ENCODE measurements at regions not wholly inside any gene's neighbourhood (a gene's known extent, or its start where the extent isn't known, plus 50 kb on each side); places are given as distances from the start of the nearest gene placed in this dataset.
"Not testable (repeated sequence)": the region's sequence is repeated elsewhere in the genome, so short reads cannot be mapped to it uniquely, and the experiment has no call there.

DNA sequence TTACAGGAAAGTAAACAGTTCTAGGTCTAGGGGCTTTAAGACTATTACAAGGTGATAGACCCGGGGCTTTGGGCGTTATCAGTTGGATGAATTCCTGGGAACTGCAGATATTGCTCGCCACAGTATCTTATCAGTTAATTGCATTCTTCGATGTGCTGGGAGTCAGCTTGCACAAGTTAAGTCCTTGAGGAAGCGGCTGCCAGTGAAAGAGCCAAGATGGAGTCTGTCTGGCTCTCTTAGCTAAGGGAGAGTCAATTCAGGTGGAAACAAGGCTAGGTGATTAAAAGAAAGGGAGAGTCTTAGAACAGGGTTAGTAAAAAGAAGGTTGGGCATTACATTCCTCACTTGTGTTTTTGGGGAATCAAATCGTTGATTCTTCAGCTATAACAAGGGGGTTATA lies 130.6 kb upstream of the ZNF195 start:
- H3K4me1 ChIP-seq (ENCODE audit: insufficient read depth, low read length); ATAC-seq; H3K4me3 ChIP-seq (replicated peaks in 1 of 3; ENCODE audit: insufficient read depth in 1 of 3, low read depth in 2 of 3, low read length in 3 of 3); H3K27ac ChIP-seq (ENCODE audit: extremely low read length, insufficient read depth, low read length); DNase-seq (ENCODE audit: low spot score); H3K9ac ChIP-seq (ENCODE audit: insufficient read depth, low read depth, low read length); in situ Hi-C loops (cut with HindIII; ENCODE audit: extremely low pct_ligation_motif_present, low pct_unique_long_range_greater_than_20kb); CTCF ChIA-PET (ENCODE audit: low intra/inter-chr PET ratio, low total read pairs); H2AFZ ChIP-seq (ENCODE audit: low read length); H3K9me3 ChIP-seq (ENCODE audit: low read length); H4K20me1 ChIP-seq (ENCODE audit: insufficient read depth, low read length); H3K79me2 ChIP-seq (ENCODE audit: insufficient read depth, low read length); H3K36me3 ChIP-seq (replicated peaks in 1 of 2; ENCODE audit: control insufficient read depth in 1 of 2, insufficient read depth in 2 of 2, low read length in 2 of 2); H3K27me3 ChIP-seq (ENCODE audit: control insufficient read depth in 1 of 2, insufficient read depth in 2 of 2, low read length in 2 of 2); intact Hi-C loops (cut with micrococcal nuclease; ENCODE audit: unreplicated experiment); BruUV-seq (replicated peaks); POLR2A ChIA-PET; FAIRE-seq; H3K4me2 ChIP-seq (ENCODE audit: low read depth, low read length): not testable (repeated sequence)
- 13% methylated on average over 6 of the region's 6 CpGs for WGBS (ENCODE audit: low lambda C conversion rate)

DNA sequence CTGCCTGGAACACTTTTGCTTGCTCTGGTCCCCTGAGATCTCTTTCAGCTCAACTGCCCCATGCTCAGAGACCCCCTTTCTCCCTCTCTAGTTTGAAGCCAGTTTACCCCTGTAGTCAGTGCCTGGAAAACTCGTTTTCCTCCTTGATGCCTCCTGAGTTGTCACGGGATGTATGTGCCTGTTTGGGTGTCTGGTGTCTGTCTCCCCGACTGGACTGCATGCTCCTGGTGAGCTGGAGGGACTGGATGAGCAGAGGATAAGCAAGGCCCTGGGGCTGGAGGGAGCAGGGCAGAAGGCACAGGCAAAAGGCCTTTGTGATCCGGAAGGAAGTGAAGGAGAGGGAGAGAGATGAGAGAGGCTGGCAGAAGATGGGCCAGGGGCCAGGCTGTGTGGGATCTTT lies 120.3 kb upstream of the ZNF195 start:
- FAIRE-seq; DNase-seq (ENCODE audit: low spot score); H3K36me3 ChIP-seq (replicated peaks in 1 of 2; ENCODE audit: control insufficient read depth in 1 of 2, insufficient read depth in 2 of 2, low read length in 2 of 2); H3K4me2 ChIP-seq (ENCODE audit: low read depth, low read length); BruUV-seq (replicated peaks); H3K4me3 ChIP-seq (replicated peaks in 1 of 3; ENCODE audit: insufficient read depth in 1 of 3, low read depth in 2 of 3, low read length in 3 of 3); intact Hi-C loops (cut with micrococcal nuclease; ENCODE audit: unreplicated experiment); H4K20me1 ChIP-seq (ENCODE audit: insufficient read depth, low read length); H3K79me2 ChIP-seq (ENCODE audit: insufficient read depth, low read length); H3K27me3 ChIP-seq (ENCODE audit: control insufficient read depth in 1 of 2, insufficient read depth in 2 of 2, low read length in 2 of 2); ATAC-seq; CTCF ChIA-PET (ENCODE audit: low intra/inter-chr PET ratio, low total read pairs); H3K4me1 ChIP-seq (ENCODE audit: insufficient read depth, low read length); H3K27ac ChIP-seq (ENCODE audit: extremely low read length, insufficient read depth, low read length); in situ Hi-C loops (cut with HindIII; ENCODE audit: extremely low pct_ligation_motif_present, low pct_unique_long_range_greater_than_20kb); H2AFZ ChIP-seq (ENCODE audit: low read length); POLR2A ChIA-PET; H3K9ac ChIP-seq (ENCODE audit: insufficient read depth, low read depth, low read length); H3K9me3 ChIP-seq (ENCODE audit: low read length): not testable (repeated sequence)
- 27% methylated on average over 4 of the region's 4 CpGs for WGBS (ENCODE audit: low lambda C conversion rate)

DNA sequence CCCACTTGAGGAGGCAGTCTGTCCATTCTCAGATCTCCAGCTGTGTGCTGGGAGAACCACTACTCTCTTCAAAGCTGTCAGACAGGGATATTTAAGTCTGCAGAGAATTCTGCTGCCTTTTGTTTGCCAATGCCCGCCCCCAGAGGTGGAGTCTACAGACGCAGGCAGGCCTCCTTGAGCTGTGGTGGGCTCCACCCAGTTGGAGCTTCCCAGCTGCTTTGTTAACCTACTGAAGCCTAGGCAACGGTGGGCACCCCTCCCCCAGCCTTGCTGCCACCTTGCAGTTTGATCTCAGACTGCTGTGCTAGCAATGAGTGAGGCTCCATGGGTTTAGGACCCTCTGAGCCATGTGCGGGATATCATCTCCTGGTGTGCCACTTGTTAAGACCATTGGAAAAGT lies 119.4 kb upstream of the ZNF195 start:
- H3K9ac ChIP-seq (ENCODE audit: insufficient read depth, low read depth, low read length); H2AFZ ChIP-seq (ENCODE audit: low read length); FAIRE-seq; CTCF ChIA-PET (ENCODE audit: low intra/inter-chr PET ratio, low total read pairs); BruUV-seq (replicated peaks); H3K4me3 ChIP-seq (replicated peaks in 1 of 3; ENCODE audit: insufficient read depth in 1 of 3, low read depth in 2 of 3, low read length in 3 of 3); H3K27ac ChIP-seq (ENCODE audit: extremely low read length, insufficient read depth, low read length); ATAC-seq; DNase-seq (ENCODE audit: low spot score); H3K9me3 ChIP-seq (ENCODE audit: low read length); H3K4me1 ChIP-seq (ENCODE audit: insufficient read depth, low read length); H3K79me2 ChIP-seq (ENCODE audit: insufficient read depth, low read length); H3K27me3 ChIP-seq (ENCODE audit: control insufficient read depth in 1 of 2, insufficient read depth in 2 of 2, low read length in 2 of 2); in situ Hi-C loops (cut with HindIII; ENCODE audit: extremely low pct_ligation_motif_present, low pct_unique_long_range_greater_than_20kb); POLR2A ChIA-PET; H3K4me2 ChIP-seq (ENCODE audit: low read depth, low read length); H4K20me1 ChIP-seq (ENCODE audit: insufficient read depth, low read length); intact Hi-C loops (cut with micrococcal nuclease; ENCODE audit: unreplicated experiment); H3K36me3 ChIP-seq (replicated peaks in 1 of 2; ENCODE audit: control insufficient read depth in 1 of 2, insufficient read depth in 2 of 2, low read length in 2 of 2): not testable (repeated sequence)
- 0% methylated on average over 3 of the region's 4 CpGs for WGBS (ENCODE audit: low lambda C conversion rate)

DNA sequence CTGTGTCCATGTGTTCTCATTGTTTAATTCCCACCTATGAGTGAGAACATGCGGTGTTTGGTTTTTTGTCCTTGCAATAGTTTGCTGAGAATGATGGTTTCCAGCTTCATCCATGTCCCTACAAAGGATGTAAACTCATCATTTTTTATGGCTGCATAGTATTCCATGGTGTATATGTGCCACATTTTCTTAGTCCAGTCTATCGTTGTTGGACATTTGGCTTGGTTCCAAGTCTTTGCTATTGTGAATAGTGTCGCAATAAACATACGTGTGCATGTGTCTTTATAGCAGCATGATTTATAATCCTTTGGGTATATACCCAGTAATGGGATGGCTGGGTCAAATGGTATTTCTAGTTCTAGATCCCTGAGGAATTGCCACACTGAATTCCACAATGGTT lies 114.2 kb upstream of the ZNF195 start:
- H3K4me3 ChIP-seq (replicated peaks in 1 of 3; ENCODE audit: insufficient read depth in 1 of 3, low read depth in 2 of 3, low read length in 3 of 3); intact Hi-C loops (cut with micrococcal nuclease; ENCODE audit: unreplicated experiment); POLR2A ChIA-PET; in situ Hi-C loops (cut with HindIII; ENCODE audit: extremely low pct_ligation_motif_present, low pct_unique_long_range_greater_than_20kb); FAIRE-seq; H3K27ac ChIP-seq (ENCODE audit: extremely low read length, insufficient read depth, low read length); H4K20me1 ChIP-seq (ENCODE audit: insufficient read depth, low read length); CTCF ChIA-PET (ENCODE audit: low intra/inter-chr PET ratio, low total read pairs); BruUV-seq (replicated peaks); H3K4me1 ChIP-seq (ENCODE audit: insufficient read depth, low read length); H3K36me3 ChIP-seq (replicated peaks in 1 of 2; ENCODE audit: control insufficient read depth in 1 of 2, insufficient read depth in 2 of 2, low read length in 2 of 2); H3K9ac ChIP-seq (ENCODE audit: insufficient read depth, low read depth, low read length); H3K9me3 ChIP-seq (ENCODE audit: low read length); H3K4me2 ChIP-seq (ENCODE audit: low read depth, low read length); H3K79me2 ChIP-seq (ENCODE audit: insufficient read depth, low read length); H2AFZ ChIP-seq (ENCODE audit: low read length); ATAC-seq; H3K27me3 ChIP-seq (ENCODE audit: control insufficient read depth in 1 of 2, insufficient read depth in 2 of 2, low read length in 2 of 2); DNase-seq (ENCODE audit: low spot score): not testable (repeated sequence)
- 80% methylated on average over 1 of the region's 4 CpGs for WGBS (ENCODE audit: low lambda C conversion rate)

DNA sequence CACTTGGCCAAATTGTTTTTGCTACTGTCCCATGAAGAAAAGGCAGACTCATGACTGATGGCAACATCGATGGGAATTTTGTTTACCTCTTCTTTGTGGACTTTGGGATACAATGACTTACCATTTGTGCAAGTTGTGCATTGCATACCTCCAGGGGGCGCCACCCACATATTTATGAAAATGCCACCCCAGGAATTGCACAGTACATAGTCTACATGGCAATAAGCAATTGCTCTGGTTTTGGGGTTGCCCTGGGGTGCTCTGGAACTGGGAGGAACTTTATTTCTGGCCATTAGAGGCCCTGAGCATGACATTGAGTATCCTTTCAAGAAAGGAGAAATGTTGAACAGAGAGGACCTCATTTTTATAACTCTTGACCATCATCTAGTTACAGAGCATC lies 109.1 kb upstream of the ZNF195 start:
- H3K4me3 ChIP-seq (replicated peaks in 1 of 3; ENCODE audit: insufficient read depth in 1 of 3, low read depth in 2 of 3, low read length in 3 of 3); H3K4me2 ChIP-seq (ENCODE audit: low read depth, low read length); CTCF ChIA-PET (ENCODE audit: low intra/inter-chr PET ratio, low total read pairs); H3K27me3 ChIP-seq (ENCODE audit: control insufficient read depth in 1 of 2, insufficient read depth in 2 of 2, low read length in 2 of 2); POLR2A ChIA-PET; H3K9ac ChIP-seq (ENCODE audit: insufficient read depth, low read depth, low read length); H3K27ac ChIP-seq (ENCODE audit: extremely low read length, insufficient read depth, low read length); H3K36me3 ChIP-seq (replicated peaks in 1 of 2; ENCODE audit: control insufficient read depth in 1 of 2, insufficient read depth in 2 of 2, low read length in 2 of 2); in situ Hi-C loops (cut with HindIII; ENCODE audit: extremely low pct_ligation_motif_present, low pct_unique_long_range_greater_than_20kb); BruUV-seq (replicated peaks); intact Hi-C loops (cut with micrococcal nuclease; ENCODE audit: unreplicated experiment); H4K20me1 ChIP-seq (ENCODE audit: insufficient read depth, low read length); ATAC-seq; H3K4me1 ChIP-seq (ENCODE audit: insufficient read depth, low read length); FAIRE-seq; DNase-seq (ENCODE audit: low spot score); H2AFZ ChIP-seq (ENCODE audit: low read length); H3K9me3 ChIP-seq (ENCODE audit: low read length); H3K79me2 ChIP-seq (ENCODE audit: insufficient read depth, low read length): not testable (repeated sequence)
- WGBS (ENCODE audit: low lambda C conversion rate) = 0% methylated on average over 1 of the region's 2 CpGs

Data from HepG2 (cell line).